Mucosa of stomach (tissue), 1 donor: ENCODE measurements at regions not wholly inside any gene's neighbourhood (a gene's known extent, or its start where the extent isn't known, plus 50 kb on each side); places are given as distances from the start of the nearest gene placed in this dataset.

ENCODE experiments used
- H3K27me3 ChIP-seq: one replicate; pipeline ENCODE4 v1.7.0; 2013; ENCODE audit warnings: mild to moderate bottlenecking, low read length; ENCODE audit not compliant: control insufficient read depth, insufficient read depth
- H3K36me3 ChIP-seq: one replicate; pipeline ENCODE4 v1.7.0; 2013; ENCODE audit warnings: low read length; ENCODE audit not compliant: control insufficient read depth, insufficient read depth
- H3K4me1 ChIP-seq: one replicate; pipeline ENCODE4 v1.7.0; 2013; ENCODE audit warnings: mild to moderate bottlenecking, low read length; ENCODE audit not compliant: control insufficient read depth, insufficient read depth
- H3K4me3 ChIP-seq: one replicate; pipeline ENCODE4 v1.7.0; 2013; ENCODE audit warnings: low read length
- H3K9ac ChIP-seq: one replicate; pipeline ENCODE4 v1.7.0; 2013; ENCODE audit warnings: mild to moderate bottlenecking, low read length, moderate library complexity
- H3K9me3 ChIP-seq: one replicate; pipeline ENCODE4 v1.7.0; 2013; ENCODE audit warnings: mild to moderate bottlenecking, low read length, moderate library complexity; ENCODE audit not compliant: control insufficient read depth
- donor health status: Pancreatic carcinoma.

DNA sequence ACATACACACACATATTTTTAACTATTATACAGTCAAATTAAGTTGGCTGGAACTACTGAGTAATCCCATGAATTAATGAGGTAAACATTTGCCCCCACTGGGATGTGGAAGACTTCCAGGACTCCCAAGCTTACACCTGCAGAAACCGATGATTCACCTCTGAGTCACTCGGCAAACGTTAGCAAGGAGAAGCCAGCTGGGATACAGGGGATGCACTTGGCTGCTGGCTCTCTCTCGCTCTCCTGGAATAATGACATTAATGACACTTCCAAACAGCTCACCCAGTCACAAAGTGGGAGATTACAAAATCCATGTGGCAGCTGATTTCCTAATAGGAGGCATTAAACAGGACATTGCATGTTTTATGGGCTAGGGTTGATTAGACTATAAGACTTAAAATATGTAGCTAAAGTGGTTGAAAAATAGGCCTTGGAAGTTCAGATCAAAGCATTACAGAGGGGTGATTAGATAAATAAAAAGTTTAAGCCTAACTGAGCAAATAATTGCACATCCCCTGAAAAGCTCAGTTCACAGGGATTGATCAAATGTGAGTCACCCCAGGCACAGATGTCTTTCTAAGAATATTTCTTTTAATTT lies 500.9 kb downstream of the SOX2 start:
- no peaks in the 10 kb centered on the region for H3K9me3 ChIP-seq
- H3K4me1 ChIP-seq, result peaks cover 8% of the 10 kb centered on the region
- H3K9ac ChIP-seq, result no peak overlapping the region

DNA sequence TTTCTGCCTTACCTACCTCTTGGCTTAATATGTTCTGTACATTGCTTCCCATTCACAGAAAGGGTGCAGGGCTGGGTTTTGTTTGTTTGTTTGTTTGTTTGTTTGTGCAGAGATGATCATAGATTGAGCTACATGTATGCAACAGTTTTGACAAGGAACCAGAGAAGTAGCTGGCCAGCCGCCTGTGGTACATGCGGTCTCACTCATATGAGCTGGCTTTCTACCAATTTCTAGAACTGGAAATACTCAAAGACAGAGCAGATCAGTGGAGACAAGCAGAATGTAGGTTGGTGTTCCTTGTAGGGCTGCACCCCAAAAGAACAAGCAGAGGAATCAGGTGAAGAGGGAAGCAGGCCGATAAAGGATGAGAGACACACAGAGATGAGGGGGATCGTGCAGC lies 502.7 kb downstream of the SOX2 start:
- Histone ChIP-seq H3K9ac (no peak overlapping the region), H3K36me3 (no peaks in the 10 kb centered on the region), H3K9me3 (no peaks in the 10 kb centered on the region), H3K27me3 (no peaks in the 10 kb centered on the region), H3K4me1 (peaks cover 8% of the 10 kb centered on the region), H3K4me3 (no peak overlapping the region)

More for the DNA sequence above, 500.9 kb downstream of the SOX2 start:
- H3K4me3 ChIP-seq, result no peak overlapping the region
- no peaks in the 10 kb centered on the region for H3K27me3 ChIP-seq
- H3K36me3 ChIP-seq, result no peaks in the 10 kb centered on the region

GRCh38 chr3:182215881-182216280 lies 504.2 kb downstream of the SOX2 start:
- Histone ChIP-seq H3K9ac (no peak overlapping the region), H3K36me3 (no peaks in the 10 kb centered on the region), H3K4me1 (peaks cover 8% of the 10 kb centered on the region), H3K27me3 (no peaks in the 10 kb centered on the region), H3K4me3 (no peak overlapping the region), H3K9me3 (no peaks in the 10 kb centered on the region)

GRCh38 chr3:182216311-182216970 lies 504.7 kb downstream of the SOX2 start:
- H3K36me3 ChIP-seq, result no peaks in the 10 kb centered on the region
- H3K4me3 ChIP-seq, result no peak overlapping the region
- no peaks in the 10 kb centered on the region for H3K27me3 ChIP-seq
- H3K4me1 ChIP-seq, result peaks cover 8% of the 10 kb centered on the region
- H3K9ac ChIP-seq, result no peak overlapping the region
- H3K9me3 ChIP-seq, result no peaks in the 10 kb centered on the region

- Histone ChIP-seq H3K36me3 (no peaks in the 10 kb centered on the region), H3K9ac (no peak overlapping the region), H3K27me3 (no peaks in the 10 kb centered on the region), H3K9me3 (no peaks in the 10 kb centered on the region), H3K4me3 (no peak overlapping the region), H3K4me1 (no peaks in the 10 kb centered on the region)
Measured at GRCh38 chr3:182220013-182220412, 508.3 kb downstream of the SOX2 start.

DNA sequence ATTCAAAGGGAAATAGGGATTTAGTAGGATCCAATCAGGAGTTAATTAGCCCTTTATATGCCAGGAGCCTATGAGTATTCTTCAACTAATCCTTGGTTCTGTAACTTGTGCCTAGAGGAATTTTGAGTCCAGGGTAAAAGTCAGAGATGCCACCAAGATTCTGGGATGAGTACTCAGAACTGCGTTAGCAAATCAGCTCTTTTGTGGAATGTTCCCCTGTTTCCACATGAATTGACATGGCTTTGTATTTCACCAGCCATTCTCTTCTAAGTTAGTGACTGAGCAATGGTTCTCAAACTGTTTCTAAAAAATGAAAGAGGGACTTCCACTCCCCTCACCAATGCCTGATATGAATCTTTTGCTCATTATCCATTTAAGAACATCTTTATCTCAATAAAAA lies 508.7 kb downstream of the SOX2 start:
- Histone ChIP-seq H3K4me3 (no peak overlapping the region), H3K27me3 (no peaks in the 10 kb centered on the region), H3K9ac (no peak overlapping the region), H3K9me3 (no peaks in the 10 kb centered on the region), H3K36me3 (no peaks in the 10 kb centered on the region), H3K4me1 (no peaks in the 10 kb centered on the region)

DNA sequence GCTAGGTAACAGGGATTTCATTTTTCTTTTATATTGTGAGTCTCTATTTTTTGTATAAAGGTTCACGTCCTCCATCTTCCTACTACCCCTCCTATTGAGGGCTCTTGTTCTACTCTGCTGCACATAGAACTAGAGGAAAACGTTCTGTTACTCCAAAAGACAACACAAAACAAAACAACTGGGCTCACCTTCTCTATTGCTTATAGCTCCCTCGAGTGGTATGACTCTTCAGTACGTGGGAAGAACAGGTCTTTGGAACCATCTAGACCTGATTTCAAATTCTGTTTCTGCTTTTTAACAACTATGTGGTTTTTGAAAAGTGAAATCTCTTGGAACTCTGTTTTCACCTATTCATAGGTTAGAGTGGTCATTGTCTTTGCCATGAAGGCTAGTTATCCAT lies 515.3 kb downstream of the SOX2 start:
- Histone ChIP-seq H3K4me3 (no peak overlapping the region), H3K9me3 (no peaks in the 10 kb centered on the region), H3K9ac (no peak overlapping the region), H3K4me1 (no peaks in the 10 kb centered on the region), H3K36me3 (no peaks in the 10 kb centered on the region), H3K27me3 (no peaks in the 10 kb centered on the region)

DNA sequence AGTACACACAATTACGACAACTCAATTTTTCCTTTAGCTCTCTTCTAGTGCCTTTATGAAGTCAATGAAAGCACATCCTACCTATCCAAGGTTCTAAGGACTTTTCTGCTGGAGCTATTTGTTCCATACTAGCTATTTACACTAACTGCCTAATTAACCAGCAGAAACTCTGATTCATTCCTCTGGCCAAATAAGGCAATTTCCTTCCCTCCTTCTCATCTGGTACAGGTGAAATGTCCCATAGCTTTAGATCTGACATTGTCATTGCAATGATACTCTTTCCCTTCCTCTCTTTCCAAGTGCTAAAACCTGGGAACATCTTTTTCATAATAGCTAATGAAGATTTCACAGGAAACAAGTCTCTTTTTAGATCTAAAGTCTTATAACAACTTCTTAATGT lies 521.7 kb downstream of the SOX2 start:
- H3K27me3 ChIP-seq, result no peaks in the 10 kb centered on the region
- H3K36me3 ChIP-seq, result no peaks in the 10 kb centered on the region
- no peak overlapping the region for H3K9ac ChIP-seq
- H3K4me3 ChIP-seq, result no peak overlapping the region
- H3K4me1 ChIP-seq, result no peaks in the 10 kb centered on the region
- no peaks in the 10 kb centered on the region for H3K9me3 ChIP-seq

DNA sequence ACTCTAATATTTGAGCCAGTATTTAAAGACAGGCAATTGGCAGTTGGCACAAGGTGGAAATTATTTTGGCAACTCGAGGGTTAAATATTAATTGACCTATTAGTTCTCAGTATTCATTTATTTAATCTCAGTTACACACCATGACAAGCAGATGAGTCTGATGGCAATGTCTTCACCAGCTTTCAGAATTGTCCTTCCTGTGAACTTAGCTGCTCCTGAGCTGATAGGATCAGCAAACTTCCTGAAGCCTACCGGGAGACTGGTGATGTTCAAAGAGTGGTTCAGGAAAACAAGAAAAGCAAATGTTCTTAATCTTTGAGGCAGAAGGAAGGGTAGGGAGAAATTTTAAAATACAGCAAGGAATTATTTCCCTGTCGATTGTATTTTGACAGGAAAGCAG lies 522.2 kb downstream of the SOX2 start:
- no peak overlapping the region for H3K9ac ChIP-seq
- H3K36me3 ChIP-seq, result no peaks in the 10 kb centered on the region
- no peaks in the 10 kb centered on the region for H3K4me1 ChIP-seq
- no peak overlapping the region for H3K4me3 ChIP-seq
- H3K9me3 ChIP-seq, result no peaks in the 10 kb centered on the region
- no peaks in the 10 kb centered on the region for H3K27me3 ChIP-seq

DNA sequence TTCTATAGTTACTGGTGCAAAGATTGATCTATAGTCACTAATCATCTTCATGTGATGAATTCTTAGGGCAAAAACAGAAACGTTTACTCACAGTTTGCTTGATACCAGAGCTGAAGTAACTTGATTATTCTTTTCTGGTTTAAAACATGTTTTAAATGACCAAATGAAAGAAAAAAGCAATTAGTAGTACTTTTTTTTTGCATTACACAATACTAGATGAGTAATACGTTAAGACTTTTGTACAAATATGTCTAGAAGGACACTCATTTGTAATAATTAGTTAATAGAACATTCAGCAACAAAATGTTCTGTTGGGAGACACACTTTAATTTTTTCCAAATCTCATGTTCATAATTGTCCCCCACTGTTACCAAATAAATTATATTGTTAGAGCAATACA lies 523.2 kb downstream of the SOX2 start:
- H3K9ac ChIP-seq, result no peak overlapping the region
- no peaks in the 10 kb centered on the region for H3K4me1 ChIP-seq

GRCh38 chr3:182235504-182235903 lies 523.8 kb downstream of the SOX2 start:
- Histone ChIP-seq H3K36me3 (no peaks in the 10 kb centered on the region), H3K9me3 (no peaks in the 10 kb centered on the region), H3K9ac (no peak overlapping the region), H3K4me3 (no peak overlapping the region), H3K4me1 (no peaks in the 10 kb centered on the region), H3K27me3 (no peaks in the 10 kb centered on the region)

More for the DNA sequence above, 523.2 kb downstream of the SOX2 start:
- Histone ChIP-seq H3K36me3 (no peaks in the 10 kb centered on the region), H3K27me3 (no peaks in the 10 kb centered on the region), H3K4me3 (no peak overlapping the region), H3K9me3 (no peaks in the 10 kb centered on the region)

- Histone ChIP-seq H3K9ac (no peak overlapping the region), H3K36me3 (no peaks in the 10 kb centered on the region), H3K27me3 (no peaks in the 10 kb centered on the region), H3K4me1 (peaks cover 20% of the 10 kb centered on the region), H3K4me3 (no peak overlapping the region), H3K9me3 (no peaks in the 10 kb centered on the region)
Measured at GRCh38 chr3:182238126-182238525, 526.4 kb downstream of the SOX2 start.
